MM.1S (cell line): ENCODE measurements at regions not wholly inside any gene's neighbourhood (a gene's known extent, or its start where the extent isn't known, plus 50 kb on each side); places are given as distances from the start of the nearest gene placed in this dataset.

Experiments used
- CTCF ChIP-seq: fragments of 300-600 bp; sonication (generic); IDR thresholded peaks from 2 replicates; pipeline ENCODE4 v1.5.1; 2016; ENCODE audit warnings: antibody characterized with exemption, low read length, mixed read lengths
- EZH2 ChIP-seq: fragments of 300-600 bp; sonication (generic); optimal IDR thresholded peaks from 2 replicates; pipeline ENCODE3; 2017; ENCODE audit warnings: low read depth, mild to moderate bottlenecking, antibody characterized with exemption, low read length, mixed read lengths
- EZH2phosphoT487 ChIP-seq: fragments of 300-600 bp; sonication (generic); IDR thresholded peaks from 2 replicates; pipeline ENCODE4 v1.6.1; 2018; ENCODE audit warnings: antibody characterized with exemption, low read length

GRCh38 chr9:86648828-86649170 lies 294.6 kb upstream of the TUT7 start:
- no peak for TF ChIP-seq CTCF
- no peak for TF ChIP-seq EZH2phosphoT487
- no peak for TF ChIP-seq EZH2
